Endothelial cell of umbilical vein (primary cell): ENCODE measurements at regions not wholly inside any gene's neighbourhood (a gene's known extent, or its start where the extent isn't known, plus 50 kb on each side); places are given as distances from the start of the nearest gene placed in this dataset.

ENCODE experiments used
- BruUV-seq: library from RNA; stranded (reverse); fragments of 400-500 nt; replicated peaks from 2 replicates; lab custom pipeline; 2021; lab: Mats Ljungman, UMichigan
- CTCF ChIA-PET: fragments of 300-600, 350-600 bp; sonication (Branson Sonifier 250); formaldehyde crosslinking; loops from one replicate; lab custom pipeline; 2021; ENCODE audit warnings: antibody characterized with exemption, inconsistent platforms; lab: Charles Lee
- POLR2A ChIA-PET: fragments of 300-600, 350-600 bp; sonication (Branson Sonifier 250); formaldehyde crosslinking; loops from one replicate; lab custom pipeline; 2021; ENCODE audit warnings: antibody characterized with exemption, inconsistent platforms; lab: Charles Lee
- DNase-seq: peaks from one replicate; pipeline ENCODE4 v3.0.0-alpha.2; 2011; ENCODE audit warnings: low read depth, low spot score
- FAIRE-seq: peaks from 2 replicates; lab custom pipeline; 2011; peaks lifted over from hg19 to GRCh38; lab: Jason Lieb, UNC
- H2AFZ ChIP-seq: 2 replicates; pipeline ENCODE4 v1.6.0; 2012; ENCODE audit warnings: low read depth, low read length, control low read depth, inconsistent platforms
- H3K27ac ChIP-seq: 2 replicates; pipeline ENCODE4 v1.5.1; 2011; ENCODE audit warnings: low read depth, mild to moderate bottlenecking, control low read depth, low read length, moderate library complexity; ENCODE audit not compliant: insufficient read depth
- H3K27me3 ChIP-seq, 2 experiments: 2 replicates each; pipeline versions ENCODE4 v1.6.0 to v1.6.1; 2011; ENCODE audit warnings: low read length in 2 of 2, mixed read lengths in 1 of 2; ENCODE audit not compliant: control insufficient read depth in 2 of 2, insufficient read depth in 2 of 2
- H3K36me3 ChIP-seq, 2 experiments: 2 replicates in 1 of 2; 3 replicates in 1 of 2; pipeline ENCODE4 v1.5.1; 2011; ENCODE audit warnings: low read length in 2 of 2, mild to moderate bottlenecking in 1 of 2, moderate library complexity in 1 of 2; ENCODE audit not compliant: control insufficient read depth in 2 of 2, insufficient read depth in 2 of 2; ENCODE audit errors: extremely low read depth in 1 of 2
- H3K4me1 ChIP-seq: 3 replicates; pipeline ENCODE4 v1.5.1; 2011; ENCODE audit warnings: mild to moderate bottlenecking, low read length; ENCODE audit not compliant: control insufficient read depth, insufficient read depth; ENCODE audit errors: extremely low read depth
- H3K4me2 ChIP-seq: 2 replicates; pipeline ENCODE4 v1.6.1; 2011; ENCODE audit warnings: low read length, control low read depth, mixed read lengths; ENCODE audit not compliant: insufficient read depth
- H3K4me3 ChIP-seq, 3 experiments: fragments of 200-600 bp in 1 of 3; sonication (generic), shearing (Covaris generic) in 1 of 3; replicated peaks in 1 of 3; 2 replicates each; pipeline ENCODE4 v1.5.1; 2011 to 2016; ENCODE audit warnings: control low read depth in 3 of 3, low read length in 3 of 3, mild to moderate bottlenecking in 2 of 3, inconsistent platforms in 1 of 3, low read depth in 1 of 3, moderate library complexity in 1 of 3; ENCODE audit not compliant: insufficient read depth in 1 of 3
- H3K79me2 ChIP-seq: 2 replicates; pipeline ENCODE4 v1.6.0; 2012; ENCODE audit warnings: low read length, inconsistent platforms; ENCODE audit not compliant: control insufficient read depth, insufficient read depth
- H3K9ac ChIP-seq: replicated peaks from 2 replicates; pipeline ENCODE3; 2011; ENCODE audit warnings: low read length, control low read depth; ENCODE audit not compliant: insufficient read depth; ENCODE audit errors: extremely low read depth
- H3K9me1 ChIP-seq: replicated peaks from 3 replicates; pipeline ENCODE4 v1.6.0; 2011; ENCODE audit warnings: mild to moderate bottlenecking, low read length; ENCODE audit not compliant: control insufficient read depth, insufficient read depth; ENCODE audit errors: extremely low read depth
- H3K9me3 ChIP-seq: replicated peaks from 2 replicates; pipeline ENCODE4 v1.5.1; 2012; ENCODE audit warnings: low read length, inconsistent platforms; ENCODE audit not compliant: control insufficient read depth, insufficient read depth
- H4K20me1 ChIP-seq: replicated peaks from 2 replicates; pipeline ENCODE3; 2011; ENCODE audit warnings: mild to moderate bottlenecking, low read length; ENCODE audit not compliant: control insufficient read depth, insufficient read depth; ENCODE audit errors: extremely low read depth
- CTCF ChIP-seq, 2 donors: IDR thresholded peaks; 1 replicate in 1 of 2; 2 replicates in 1 of 2; pipeline ENCODE4 v1.5.1; 2011; ENCODE audit warnings: low read length in 2 of 2, mild to moderate bottlenecking in 2 of 2, moderate library complexity in 2 of 2, control low read depth in 1 of 2, inconsistent platforms in 1 of 2, low read depth in 1 of 2; ENCODE audit not compliant: insufficient read depth in 1 of 2; ENCODE audit errors: extremely low read depth in 1 of 2
- EZH2 ChIP-seq: IDR thresholded peaks from 2 replicates; pipeline ENCODE4 v1.6.1; 2012; ENCODE audit warnings: borderline replicate concordance, low read depth, mild to moderate bottlenecking, moderate library complexity, low read length, inconsistent platforms; ENCODE audit not compliant: severe bottlenecking
- FOS ChIP-seq: IDR thresholded peaks from 2 replicates; pipeline ENCODE4 v1.6.1; 2011; ENCODE audit warnings: mild to moderate bottlenecking, low read length, moderate library complexity, borderline replicate concordance; ENCODE audit not compliant: insufficient read depth
- GATA2 ChIP-seq: IDR thresholded peaks from 2 replicates; pipeline ENCODE4 v1.7.0; 2011; ENCODE audit warnings: low read depth, mild to moderate bottlenecking, moderate library complexity, mixed read lengths, low read length; ENCODE audit not compliant: insufficient read length, insufficient read depth
- JUN ChIP-seq: IDR thresholded peaks from 2 replicates; pipeline ENCODE4 v1.6.1; 2011; ENCODE audit warnings: borderline replicate concordance, low read depth; ENCODE audit not compliant: insufficient read length, insufficient read depth
- MYC ChIP-seq: IDR thresholded peaks from one replicate; pipeline ENCODE4 v1.6.1; 2011; ENCODE audit warnings: mild to moderate bottlenecking, low read depth, low read length
- POLR2A ChIP-seq: IDR thresholded peaks from 2 replicates; pipeline ENCODE4 v1.6.1; 2012; ENCODE audit warnings: low read depth, mild to moderate bottlenecking, control low read depth, low read length
- POLR2AphosphoS5 ChIP-seq: IDR thresholded peaks from 2 replicates; pipeline ENCODE4 v1.6.1; 2012; ENCODE audit warnings: low read depth, mild to moderate bottlenecking, control low read depth, low read length, moderate library complexity; ENCODE audit not compliant: insufficient read depth
- dilution Hi-C: fragments of 300-500 bp; cut with MboI; formaldehyde crosslinking; loops from one replicate; pipeline ENCODE4 v1.15.0; 2019; ENCODE audit warnings: low sequenced_read_pairs; ENCODE audit not compliant: extremely low pct_ligation_motif_present
- intact Hi-C: fragments of 100-400 bp; cut with micrococcal nuclease; formaldehyde crosslinking; loops from one replicate; pipeline ENCODE4 v1.10.0; 2022
- TF ChIP-seq, protein P1 (sequence below): IDR thresholded peaks from 2 replicates; pipeline ENCODE4 v1.6.1; 2011; ENCODE audit not compliant: insufficient read depth, insufficient read length

DNA sequence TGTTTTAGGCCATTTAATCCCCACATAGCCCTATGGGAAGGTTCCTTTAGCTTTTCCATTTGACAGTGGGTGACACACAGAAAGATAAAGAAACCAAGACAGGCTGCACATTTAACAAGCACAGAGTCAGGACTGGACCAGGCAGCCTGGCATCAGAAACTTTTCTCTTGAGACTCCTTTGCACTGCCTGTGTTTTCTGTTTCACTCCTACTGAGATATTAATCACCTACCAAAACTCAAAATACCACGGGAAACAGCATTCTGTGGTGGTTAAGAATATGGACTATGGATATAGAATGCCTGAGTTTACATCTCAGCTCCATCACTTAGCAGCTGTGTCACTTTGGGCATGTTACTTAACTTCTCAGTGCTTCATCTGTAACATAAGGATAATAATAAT, 73.3 kb downstream of the CTAGE1 start:
- Histone ChIP-seq H3K9me3 (no peaks in the 10 kb centered on the region), H3K79me2 (no peaks in the 10 kb centered on the region), H3K4me2 (no peak overlapping the region), H3K27ac (no peak overlapping the region), H3K4me3 (no peak overlapping the region), H3K4me1 (peaks cover 51% of the 10 kb centered on the region), H3K9me1 (no peaks in the 10 kb centered on the region), H4K20me1 (no peaks in the 10 kb centered on the region), H3K27me3 (no peaks in the 10 kb centered on the region), H3K9ac (no peak overlapping the region), H2AFZ (no peak overlapping the region), H3K36me3 (no peaks in the 10 kb centered on the region)
- ChIA-PET POLR2A (no interaction called here), CTCF (interaction anchor here (0.7 to 7.0 kb wide), 3 partner anchors 9 to 217 kb away, joined by 3 to 53 read pairs (median 3); no protein-coding TSS in a partner anchor)
- BruUV-seq, result no TSS peak
- TF ChIP-seq JUN (no peak), CTCF (IDR thresholded peaks at IDR 0.05; ENCODE audit: extremely low read depth in 1 of 2, insufficient read depth in 1 of 2, low read depth in 1 of 2, low read length in 2 of 2) (no peak), FOS (no peak), POLR2A (no peak), POLR2AphosphoS5 (no peak), MYC (no peak), GATA2 (no peak), EZH2 (no peak)
- TF ChIP-seq, protein P1, sequence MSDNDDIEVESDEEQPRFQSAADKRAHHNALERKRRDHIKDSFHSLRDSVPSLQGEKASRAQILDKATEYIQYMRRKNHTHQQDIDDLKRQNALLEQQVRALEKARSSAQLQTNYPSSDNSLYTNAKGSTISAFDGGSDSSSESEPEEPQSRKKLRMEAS, result no peak
- FAIRE-seq (no peak), DNase-seq (no peak)
- dilution Hi-C loops (no loop called here), intact Hi-C loops (loop anchor here (10.0 kb wide), 1 partner anchor 130 kb away; no protein-coding TSS in a partner anchor)
